Liver (tissue), 3 donors: ENCODE measurements at regions not wholly inside any gene's neighbourhood (a gene's known extent, or its start where the extent isn't known, plus 50 kb on each side); places are given as distances from the start of the nearest gene placed in this dataset.

Source experiments
- EGR1 ChIP-seq, 2 donors: IDR thresholded peaks; 2 replicates each; pipeline ENCODE4 v1.6.1; 2016 to 2018; ENCODE audit warnings: antibody characterized with exemption in 2 of 2, low read depth in 2 of 2
- FOXA1 ChIP-seq: IDR thresholded peaks from 2 replicates; pipeline ENCODE4 v1.6.1; 2016; ENCODE audit warnings: antibody characterized with exemption
- HNF4A ChIP-seq, 2 donors: conservative IDR thresholded peaks; 2 replicates each; pipeline ENCODE4 v1.6.1; 2016; ENCODE audit warnings: antibody characterized with exemption in 2 of 2, mild to moderate bottlenecking in 2 of 2
- JUND ChIP-seq, 2 donors: IDR thresholded peaks; 2 replicates each; pipeline ENCODE4 v1.6.1; 2016; ENCODE audit warnings: antibody characterized with exemption in 2 of 2
- RAD21 ChIP-seq, 2 donors: IDR thresholded peaks; 2 replicates each; pipeline ENCODE4 v1.6.1; 2016; ENCODE audit warnings: antibody characterized with exemption in 2 of 2, mild to moderate bottlenecking in 2 of 2
- RXRA ChIP-seq, 2 donors: IDR thresholded peaks; 2 replicates each; pipeline ENCODE4 v1.6.1; 2017 to 2018; ENCODE audit warnings: antibody characterized with exemption in 2 of 2, mild to moderate bottlenecking in 1 of 2
- SP1 ChIP-seq: IDR thresholded peaks from 2 replicates; pipeline ENCODE4 v1.6.1; 2018; ENCODE audit warnings: antibody characterized with exemption, mild to moderate bottlenecking
- TAF1 ChIP-seq: conservative IDR thresholded peaks from 2 replicates; pipeline ENCODE4 v1.6.1; 2016; ENCODE audit warnings: antibody characterized with exemption, mild to moderate bottlenecking
- YY1 ChIP-seq: IDR thresholded peaks from 2 replicates; pipeline ENCODE4 v1.6.1; 2016; ENCODE audit warnings: antibody characterized with exemption, mild to moderate bottlenecking
- TF ChIP-seq, protein P1 (sequence below): fragments of 150-350 bp; IDR thresholded peaks from 2 replicates; pipeline ENCODE4 v1.5.1; 2017; ENCODE audit warnings: improper control_type of control experiment, low read depth, low read length; ENCODE audit not compliant: missing input control
- TF ChIP-seq, protein P2 (sequence below): IDR thresholded peaks from 2 replicates; pipeline ENCODE4 v1.6.1; 2016; ENCODE audit warnings: antibody characterized with exemption, mild to moderate bottlenecking
- TF ChIP-seq, protein P3 (sequence below): IDR thresholded peaks from 2 replicates; pipeline ENCODE4 v1.6.1; 2016; ENCODE audit warnings: antibody characterized with exemption
- TF ChIP-seq, protein P4 (sequence below): IDR thresholded peaks from 2 replicates; pipeline ENCODE4 v1.6.1; 2016; ENCODE audit warnings: antibody characterized with exemption
- TF ChIP-seq, protein P5 (sequence below): IDR thresholded peaks from 2 replicates; pipeline ENCODE4 v1.6.1; 2016; ENCODE audit warnings: antibody characterized with exemption
- donor health status: healthy.
- donor health status: healthy.

DNA sequence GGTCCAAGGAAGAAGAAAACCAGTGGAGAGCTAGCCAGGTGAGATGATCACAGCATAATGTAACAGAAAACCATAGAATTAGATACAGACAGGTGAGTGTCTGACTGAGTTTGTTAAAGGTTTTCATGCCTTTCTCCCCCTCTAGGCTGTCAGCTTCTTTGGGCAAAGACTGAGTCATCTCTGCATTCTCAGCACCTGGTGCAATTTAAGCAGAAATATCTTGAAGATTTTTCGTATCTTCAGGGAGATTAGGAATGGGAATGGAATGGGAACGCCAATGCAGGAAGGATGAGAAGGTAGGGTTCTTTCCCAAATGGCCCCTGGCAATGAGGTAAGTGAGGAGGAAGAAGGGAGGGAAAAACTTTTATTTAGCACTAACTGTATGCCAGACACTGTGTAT lies 122.0 kb upstream of the SLC7A14 start:
- TF ChIP-seq, protein P1, sequence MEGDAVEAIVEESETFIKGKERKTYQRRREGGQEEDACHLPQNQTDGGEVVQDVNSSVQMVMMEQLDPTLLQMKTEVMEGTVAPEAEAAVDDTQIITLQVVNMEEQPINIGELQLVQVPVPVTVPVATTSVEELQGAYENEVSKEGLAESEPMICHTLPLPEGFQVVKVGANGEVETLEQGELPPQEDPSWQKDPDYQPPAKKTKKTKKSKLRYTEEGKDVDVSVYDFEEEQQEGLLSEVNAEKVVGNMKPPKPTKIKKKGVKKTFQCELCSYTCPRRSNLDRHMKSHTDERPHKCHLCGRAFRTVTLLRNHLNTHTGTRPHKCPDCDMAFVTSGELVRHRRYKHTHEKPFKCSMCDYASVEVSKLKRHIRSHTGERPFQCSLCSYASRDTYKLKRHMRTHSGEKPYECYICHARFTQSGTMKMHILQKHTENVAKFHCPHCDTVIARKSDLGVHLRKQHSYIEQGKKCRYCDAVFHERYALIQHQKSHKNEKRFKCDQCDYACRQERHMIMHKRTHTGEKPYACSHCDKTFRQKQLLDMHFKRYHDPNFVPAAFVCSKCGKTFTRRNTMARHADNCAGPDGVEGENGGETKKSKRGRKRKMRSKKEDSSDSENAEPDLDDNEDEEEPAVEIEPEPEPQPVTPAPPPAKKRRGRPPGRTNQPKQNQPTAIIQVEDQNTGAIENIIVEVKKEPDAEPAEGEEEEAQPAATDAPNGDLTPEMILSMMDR = no peak
- TF ChIP-seq JUND (IDR thresholded peaks at IDR 0.05) = no peak
- TF ChIP-seq YY1 = no peak
- no peak for TF ChIP-seq HNF4A (conservative IDR thresholded peaks at IDR 0.05)
- TF ChIP-seq SP1 = no peak
- no peak for TF ChIP-seq EGR1 (IDR thresholded peaks at IDR 0.05; ENCODE audit: low read depth in 2 of 2)
- TF ChIP-seq, protein P2, sequence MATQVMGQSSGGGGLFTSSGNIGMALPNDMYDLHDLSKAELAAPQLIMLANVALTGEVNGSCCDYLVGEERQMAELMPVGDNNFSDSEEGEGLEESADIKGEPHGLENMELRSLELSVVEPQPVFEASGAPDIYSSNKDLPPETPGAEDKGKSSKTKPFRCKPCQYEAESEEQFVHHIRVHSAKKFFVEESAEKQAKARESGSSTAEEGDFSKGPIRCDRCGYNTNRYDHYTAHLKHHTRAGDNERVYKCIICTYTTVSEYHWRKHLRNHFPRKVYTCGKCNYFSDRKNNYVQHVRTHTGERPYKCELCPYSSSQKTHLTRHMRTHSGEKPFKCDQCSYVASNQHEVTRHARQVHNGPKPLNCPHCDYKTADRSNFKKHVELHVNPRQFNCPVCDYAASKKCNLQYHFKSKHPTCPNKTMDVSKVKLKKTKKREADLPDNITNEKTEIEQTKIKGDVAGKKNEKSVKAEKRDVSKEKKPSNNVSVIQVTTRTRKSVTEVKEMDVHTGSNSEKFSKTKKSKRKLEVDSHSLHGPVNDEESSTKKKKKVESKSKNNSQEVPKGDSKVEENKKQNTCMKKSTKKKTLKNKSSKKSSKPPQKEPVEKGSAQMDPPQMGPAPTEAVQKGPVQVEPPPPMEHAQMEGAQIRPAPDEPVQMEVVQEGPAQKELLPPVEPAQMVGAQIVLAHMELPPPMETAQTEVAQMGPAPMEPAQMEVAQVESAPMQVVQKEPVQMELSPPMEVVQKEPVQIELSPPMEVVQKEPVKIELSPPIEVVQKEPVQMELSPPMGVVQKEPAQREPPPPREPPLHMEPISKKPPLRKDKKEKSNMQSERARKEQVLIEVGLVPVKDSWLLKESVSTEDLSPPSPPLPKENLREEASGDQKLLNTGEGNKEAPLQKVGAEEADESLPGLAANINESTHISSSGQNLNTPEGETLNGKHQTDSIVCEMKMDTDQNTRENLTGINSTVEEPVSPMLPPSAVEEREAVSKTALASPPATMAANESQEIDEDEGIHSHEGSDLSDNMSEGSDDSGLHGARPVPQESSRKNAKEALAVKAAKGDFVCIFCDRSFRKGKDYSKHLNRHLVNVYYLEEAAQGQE = no peak
- TF ChIP-seq, protein P3, sequence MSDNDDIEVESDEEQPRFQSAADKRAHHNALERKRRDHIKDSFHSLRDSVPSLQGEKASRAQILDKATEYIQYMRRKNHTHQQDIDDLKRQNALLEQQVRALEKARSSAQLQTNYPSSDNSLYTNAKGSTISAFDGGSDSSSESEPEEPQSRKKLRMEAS = no peak
- TF ChIP-seq RXRA (IDR thresholded peaks at IDR 0.05) = no peak
- no peak for TF ChIP-seq TAF1
- no peak for TF ChIP-seq RAD21 (IDR thresholded peaks at IDR 0.05)
- TF ChIP-seq FOXA1 = no peak
- TF ChIP-seq, protein P4, sequence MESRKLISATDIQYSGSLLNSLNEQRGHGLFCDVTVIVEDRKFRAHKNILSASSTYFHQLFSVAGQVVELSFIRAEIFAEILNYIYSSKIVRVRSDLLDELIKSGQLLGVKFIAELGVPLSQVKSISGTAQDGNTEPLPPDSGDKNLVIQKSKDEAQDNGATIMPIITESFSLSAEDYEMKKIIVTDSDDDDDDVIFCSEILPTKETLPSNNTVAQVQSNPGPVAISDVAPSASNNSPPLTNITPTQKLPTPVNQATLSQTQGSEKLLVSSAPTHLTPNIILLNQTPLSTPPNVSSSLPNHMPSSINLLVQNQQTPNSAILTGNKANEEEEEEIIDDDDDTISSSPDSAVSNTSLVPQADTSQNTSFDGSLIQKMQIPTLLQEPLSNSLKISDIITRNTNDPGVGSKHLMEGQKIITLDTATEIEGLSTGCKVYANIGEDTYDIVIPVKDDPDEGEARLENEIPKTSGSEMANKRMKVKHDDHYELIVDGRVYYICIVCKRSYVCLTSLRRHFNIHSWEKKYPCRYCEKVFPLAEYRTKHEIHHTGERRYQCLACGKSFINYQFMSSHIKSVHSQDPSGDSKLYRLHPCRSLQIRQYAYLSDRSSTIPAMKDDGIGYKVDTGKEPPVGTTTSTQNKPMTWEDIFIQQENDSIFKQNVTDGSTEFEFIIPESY = no peak
- TF ChIP-seq, protein P5, sequence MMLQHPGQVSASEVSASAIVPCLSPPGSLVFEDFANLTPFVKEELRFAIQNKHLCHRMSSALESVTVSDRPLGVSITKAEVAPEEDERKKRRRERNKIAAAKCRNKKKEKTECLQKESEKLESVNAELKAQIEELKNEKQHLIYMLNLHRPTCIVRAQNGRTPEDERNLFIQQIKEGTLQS = no peak
